ENCODE measurements at regions not wholly inside any gene's neighbourhood (a gene's known extent, or its start where the extent isn't known, plus 50 kb on each side); places are given as distances from the start of the nearest gene placed in this dataset.

- TF ChIP-seq CTCF (IDR thresholded peaks at IDR 0.05) (no peak), ZFX (IDR thresholded peaks at IDR 0.05; ENCODE audit: borderline replicate concordance) (no peak)
Observed at GRCh38 chr5:43875741-43876140, 272.8 kb downstream of the NNT start.

All from 22Rv1 (cell line).